Left forelimb (tissue), 1 donor: ENCODE measurements at regions not wholly inside any gene's neighbourhood (a gene's known extent, or its start where the extent isn't known, plus 50 kb on each side); places are given as distances from the start of the nearest gene placed in this dataset.

Experiments used
- DNase-seq: peaks from one replicate; pipeline ENCODE4 v3.0.0-alpha.2; 2018; ENCODE audit warnings: low spot score

DNA sequence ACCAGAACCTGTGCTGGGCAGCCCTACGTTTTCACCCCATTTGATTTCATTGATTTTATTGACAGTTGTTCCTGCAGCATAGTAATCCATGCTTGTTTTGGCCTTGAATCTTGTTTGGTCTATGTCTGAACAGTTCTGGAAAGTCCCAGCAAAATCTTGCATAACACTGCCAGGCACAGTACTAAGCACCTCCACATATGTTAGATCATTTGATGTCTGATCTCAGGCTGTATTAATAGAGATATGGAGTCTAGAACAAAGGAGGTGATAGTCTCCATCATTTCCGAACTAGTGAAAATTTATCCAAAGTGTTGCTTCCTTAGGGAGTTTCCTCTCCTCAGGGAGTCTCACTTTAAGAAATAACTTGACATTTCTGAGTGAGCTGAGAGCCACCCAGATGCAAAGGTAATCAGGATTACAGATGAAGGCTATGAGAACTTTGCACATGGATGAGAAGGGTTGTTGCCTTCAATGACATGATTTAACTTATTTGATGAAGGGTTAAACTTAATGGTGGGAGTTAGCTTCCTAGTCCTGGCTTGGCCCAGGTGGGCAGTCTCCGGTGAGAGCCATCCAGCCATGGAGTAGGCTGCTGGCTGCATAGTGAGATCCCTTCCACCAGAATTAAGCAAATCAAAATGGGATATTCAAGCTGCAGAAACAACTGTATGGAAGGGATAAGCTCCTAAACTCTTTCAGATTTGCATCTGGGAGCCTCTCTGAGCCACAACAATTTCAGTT, 173.8 kb upstream of the MVB12B start:
- no peak for DNase-seq

DNA sequence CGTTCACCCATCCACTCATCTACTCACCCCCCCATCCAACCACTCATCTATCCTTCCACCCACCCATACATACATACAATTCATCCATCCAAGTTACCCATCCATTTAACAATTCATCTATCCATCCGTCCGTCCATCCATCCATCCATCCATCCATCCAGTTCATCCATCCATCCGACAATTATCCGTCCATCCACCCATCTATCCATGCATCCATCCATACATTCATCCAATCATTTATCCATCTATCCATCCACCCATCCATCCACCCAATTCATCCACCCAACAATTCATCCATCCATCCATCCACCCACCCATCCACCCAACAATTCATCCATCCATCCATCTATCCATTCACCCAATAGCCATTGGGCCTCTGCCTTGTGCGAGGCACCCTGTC, 173.2 kb upstream of the MVB12B start:
- no peak for DNase-seq

DNA sequence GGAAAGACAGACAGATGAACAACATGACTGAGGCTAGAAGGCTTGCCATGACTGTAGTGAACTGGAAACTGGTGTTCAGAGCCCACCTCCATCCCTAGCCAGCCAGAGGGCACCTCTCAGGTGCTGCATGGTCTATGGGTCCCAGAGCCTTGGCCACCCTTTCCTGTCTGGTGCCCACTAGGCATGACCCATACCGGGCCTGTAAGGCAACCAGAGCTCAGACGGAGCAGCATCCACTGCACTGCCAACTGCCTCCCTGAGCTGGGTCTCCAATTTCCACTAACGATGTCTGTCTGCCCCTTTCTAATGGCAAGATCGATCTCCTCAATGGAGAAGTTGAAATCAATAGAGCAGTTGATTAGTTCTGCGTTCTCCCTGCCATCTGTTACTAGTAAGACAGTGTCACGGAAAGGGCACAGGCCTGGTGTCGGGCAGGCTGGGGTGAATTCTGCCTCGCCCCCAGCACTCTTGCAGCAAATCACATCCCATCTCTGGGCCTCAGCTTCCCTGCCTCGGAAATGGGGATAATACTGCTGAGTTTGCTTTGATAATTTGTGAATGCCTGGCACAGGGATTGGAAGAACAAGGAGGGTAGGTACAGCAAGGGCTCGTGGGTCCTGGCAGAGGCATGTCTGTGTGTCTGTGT, 172.3 kb upstream of the MVB12B start:
- DNase-seq: no peak

DNA sequence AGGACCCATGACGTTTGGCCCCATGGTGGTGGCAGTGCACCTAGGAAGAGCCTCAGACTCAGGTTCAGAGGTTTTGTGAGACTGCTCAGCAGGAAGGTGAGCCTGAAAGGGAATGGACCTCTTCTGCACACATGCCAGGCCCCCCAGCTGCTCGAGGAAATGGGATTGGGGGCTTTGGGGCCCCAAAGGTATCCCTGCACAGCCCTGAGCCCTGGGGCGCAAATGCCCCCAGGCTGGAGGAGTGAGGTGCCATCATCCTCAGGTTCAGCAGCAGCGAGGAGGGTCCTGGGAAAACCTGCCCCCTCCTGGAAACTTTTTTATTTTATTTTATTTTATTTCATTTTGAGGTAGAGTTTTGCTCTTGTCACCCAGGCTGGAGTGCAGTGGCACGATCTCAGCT, 171.8 kb upstream of the MVB12B start:
- DNase-seq: no peak

DNA sequence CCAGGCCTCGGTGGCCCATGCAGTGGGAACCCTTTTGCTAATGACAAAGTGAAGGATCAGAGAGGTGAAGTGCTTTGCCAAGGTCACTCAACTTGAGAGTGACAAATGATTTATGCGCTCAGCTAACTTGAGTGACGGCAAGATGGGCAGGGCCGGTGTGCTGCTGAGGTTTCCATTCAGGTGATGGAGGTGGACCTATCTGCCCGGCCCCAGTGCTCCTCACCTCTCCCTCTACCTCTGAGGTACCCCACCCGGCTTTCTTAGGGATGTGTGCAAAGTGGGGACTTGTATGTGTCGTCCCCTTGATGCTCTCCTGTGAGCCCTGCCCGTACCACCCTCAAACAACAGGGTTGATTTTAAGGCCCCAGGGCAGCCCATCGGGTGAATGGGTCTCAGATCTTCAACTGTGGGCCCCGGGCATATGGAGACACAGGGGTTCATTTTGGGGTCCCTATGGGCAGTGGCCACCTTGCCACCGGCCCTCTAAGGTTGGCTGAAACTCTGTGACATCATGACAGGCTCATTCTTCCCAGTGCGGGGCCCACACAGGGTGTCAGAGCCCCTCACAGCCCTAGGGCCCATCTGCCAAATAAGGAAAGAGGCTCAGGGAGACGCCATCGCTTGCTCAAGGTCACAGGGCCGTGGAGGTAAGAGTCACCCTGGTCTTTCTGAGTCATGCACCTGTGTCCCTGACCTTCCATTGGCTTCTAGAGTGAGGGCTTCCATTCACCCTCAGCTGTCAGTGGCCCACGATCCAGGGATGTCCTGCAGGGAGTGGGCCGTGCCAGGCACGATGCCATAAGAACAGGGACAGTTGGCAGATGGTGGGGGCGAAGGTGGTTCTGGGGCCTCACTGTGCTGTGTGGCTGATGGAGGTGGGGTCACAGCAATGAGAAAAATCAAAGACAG, 170.6 kb upstream of the MVB12B start:
- DNase-seq: peak; percentile 49

DNA sequence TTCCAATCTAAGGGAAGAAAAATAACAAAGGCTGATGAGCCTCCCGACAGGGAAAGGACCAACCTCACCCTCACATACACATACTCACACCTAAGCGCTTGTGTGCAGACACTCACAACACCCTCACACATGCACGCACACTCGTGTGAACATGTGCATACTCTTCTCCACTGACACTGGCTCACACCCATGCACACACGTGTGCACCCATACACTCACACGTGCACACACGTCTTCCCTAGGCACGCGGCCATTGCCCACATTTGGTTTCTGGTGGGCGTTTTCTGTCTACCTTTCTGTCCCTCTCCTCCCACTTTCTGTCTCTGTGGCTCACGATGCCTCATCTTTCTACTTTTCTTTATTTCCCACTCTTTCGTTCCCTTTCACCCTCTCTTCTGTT, 169.7 kb upstream of the MVB12B start:
- DNase-seq: no peak

DNA sequence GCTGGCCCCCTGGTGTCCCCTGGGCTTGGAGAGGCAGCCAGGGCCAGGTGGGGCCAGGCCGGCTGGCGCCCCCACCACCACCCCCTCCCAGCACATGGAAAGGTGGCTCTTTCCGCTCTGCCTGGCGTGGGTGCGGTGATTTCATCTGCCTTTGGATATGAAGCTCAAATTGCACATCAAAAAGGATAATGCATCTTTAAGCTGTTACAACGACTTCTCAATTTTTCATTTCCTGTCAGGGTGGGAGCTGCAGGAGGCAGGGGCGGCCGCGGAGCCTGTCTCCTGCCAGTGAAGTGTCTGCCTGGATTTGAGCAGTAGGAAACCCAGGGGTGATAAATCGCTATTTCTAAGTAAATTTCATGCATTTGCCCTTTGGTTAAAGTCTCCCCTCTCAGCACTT, 169.2 kb upstream of the MVB12B start:
- DNase-seq: peak; percentile 55

DNA sequence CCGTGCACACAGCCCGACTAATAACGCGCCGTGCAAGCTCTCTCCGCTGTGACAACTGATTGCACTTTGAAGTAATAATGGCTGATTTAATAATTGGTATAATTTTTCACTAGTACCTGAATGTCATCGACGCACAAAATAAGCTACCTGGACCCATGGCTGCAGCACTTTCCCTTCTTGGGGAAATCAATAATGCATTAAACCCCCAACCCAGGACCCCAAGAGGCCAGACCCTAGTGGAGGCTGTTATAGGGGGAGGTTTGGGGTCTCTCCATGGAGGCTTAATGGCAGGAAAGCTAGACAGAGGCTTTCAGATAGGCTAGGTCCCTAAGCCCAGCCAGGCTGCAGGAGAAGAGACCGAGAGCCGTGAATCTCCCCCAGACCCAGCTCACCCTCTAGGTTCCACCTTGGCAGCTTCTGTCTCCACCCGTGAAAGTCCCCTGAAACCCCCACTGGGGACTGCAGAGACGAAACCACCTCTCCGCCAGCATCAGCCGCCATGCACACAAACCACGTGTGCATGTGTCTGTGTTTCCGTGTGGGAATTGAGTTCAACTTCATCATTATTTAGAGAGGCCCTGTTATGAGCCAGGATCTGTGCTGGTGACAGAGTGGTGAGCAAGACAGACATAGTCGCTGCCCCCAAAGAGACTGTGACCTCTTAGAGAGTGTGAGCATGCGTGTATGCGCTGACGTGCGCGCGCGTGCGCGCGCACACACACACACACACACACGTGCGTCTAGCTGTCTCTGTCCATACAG, 168.6 kb upstream of the MVB12B start:
- peak; percentile 42 for DNase-seq

DNA sequence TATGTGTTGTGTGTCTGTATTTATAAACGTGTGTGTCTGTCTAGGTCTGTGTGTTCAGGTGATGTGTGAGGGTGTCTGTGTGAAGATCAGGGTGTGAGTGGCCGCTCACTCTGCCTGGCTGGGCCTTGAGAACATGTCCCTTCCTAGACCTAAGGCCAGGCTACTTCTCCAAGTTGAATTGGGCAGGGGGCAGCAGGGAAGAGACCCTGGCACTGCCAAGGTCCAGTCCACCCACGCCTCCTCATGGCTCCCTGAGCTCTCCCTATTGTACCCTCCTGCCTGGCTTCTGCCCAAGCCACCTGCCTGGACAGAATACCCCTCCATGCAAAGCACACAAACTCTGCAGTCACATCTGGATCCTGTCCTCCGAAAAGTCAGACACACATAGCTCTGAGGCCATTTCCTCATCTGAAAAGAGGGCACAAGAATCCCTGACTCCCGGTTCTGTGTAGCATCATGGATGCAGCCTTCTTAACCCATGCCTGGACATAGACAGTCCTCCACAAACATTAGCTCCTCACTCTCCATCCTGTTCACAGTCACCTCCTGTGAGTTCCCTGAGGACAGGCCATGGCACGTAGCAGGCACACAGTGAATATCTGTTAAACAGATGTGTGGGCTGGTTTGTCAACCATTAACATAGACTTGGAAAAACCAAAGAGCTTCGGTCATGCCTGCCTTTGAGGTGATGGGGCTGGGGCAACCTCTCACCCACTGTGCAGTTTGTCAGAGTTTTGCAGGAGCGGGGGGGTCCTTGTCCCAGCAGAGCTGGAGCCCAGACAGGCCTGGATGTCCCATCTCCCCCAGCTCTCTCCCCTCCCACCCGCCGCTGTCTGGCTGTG, 167.8 kb upstream of the MVB12B start:
- peak; percentile 58 for DNase-seq

DNA sequence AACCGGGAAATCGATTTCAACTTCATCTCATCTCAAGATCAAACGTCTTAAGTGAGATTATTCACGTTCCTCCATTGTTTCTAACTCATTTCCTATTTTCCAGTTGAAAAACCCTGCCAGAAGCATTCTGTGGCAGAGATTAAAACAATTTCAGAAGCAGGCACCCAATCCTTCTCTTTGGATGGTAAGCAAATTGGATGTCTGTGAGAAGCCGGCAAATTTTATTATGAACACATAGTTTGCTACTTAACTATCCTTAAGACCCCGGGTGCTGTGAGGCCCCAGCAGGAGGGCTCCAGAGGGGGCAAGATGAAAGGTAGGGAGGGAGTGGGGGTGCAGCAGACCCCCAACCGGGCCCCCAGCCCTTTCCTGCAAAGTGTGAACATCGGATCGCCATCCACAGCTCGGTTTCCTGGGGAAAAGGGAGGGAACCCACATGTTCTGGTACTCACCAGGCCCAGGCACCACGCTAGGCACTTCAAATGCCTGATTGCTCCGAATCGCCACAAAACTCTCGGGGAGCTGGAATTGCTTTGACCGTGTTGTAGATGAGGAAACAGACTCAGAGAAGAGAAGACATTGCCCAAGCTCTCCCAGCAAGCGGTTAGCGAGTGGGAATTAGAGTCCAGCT, 167.1 kb upstream of the MVB12B start:
- DNase-seq: no peak

DNA sequence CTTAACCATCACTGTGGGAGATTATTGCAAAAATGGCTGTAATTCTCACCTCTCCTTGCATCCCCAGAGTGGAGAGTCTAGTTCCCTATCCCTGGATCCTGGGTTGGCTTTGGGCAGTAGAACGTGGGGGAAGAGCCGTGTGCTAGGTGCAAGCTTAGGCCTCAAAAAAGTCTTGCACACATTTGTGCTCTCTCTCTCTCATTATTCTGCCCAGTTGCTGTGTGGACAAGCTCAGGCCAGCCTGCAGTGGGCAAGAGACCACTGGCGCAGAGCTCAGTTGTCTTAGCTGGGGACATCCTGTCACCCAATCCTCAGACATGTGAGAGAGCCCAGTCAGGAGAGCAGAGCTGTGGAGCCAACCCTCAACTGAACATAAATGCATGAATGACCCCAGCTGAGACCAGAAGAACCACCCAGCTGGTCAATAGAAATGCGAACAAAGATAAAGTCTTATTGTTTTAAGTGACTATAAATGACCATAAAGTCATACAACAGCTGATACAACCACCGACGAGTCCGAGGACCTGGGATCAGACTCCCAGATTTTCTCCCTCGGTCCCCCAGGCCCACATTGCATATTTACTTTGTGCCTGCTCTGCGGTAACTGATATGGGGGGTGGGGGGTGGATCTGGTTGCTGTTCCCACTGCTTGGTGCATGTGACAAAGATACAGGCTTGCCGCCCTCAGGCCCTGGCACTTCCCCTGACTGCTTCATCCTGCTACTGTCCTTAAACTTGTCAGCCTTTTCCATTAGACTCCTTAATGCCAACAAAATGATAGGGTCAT, 166.4 kb upstream of the MVB12B start:
- DNase-seq: no peak

DNA sequence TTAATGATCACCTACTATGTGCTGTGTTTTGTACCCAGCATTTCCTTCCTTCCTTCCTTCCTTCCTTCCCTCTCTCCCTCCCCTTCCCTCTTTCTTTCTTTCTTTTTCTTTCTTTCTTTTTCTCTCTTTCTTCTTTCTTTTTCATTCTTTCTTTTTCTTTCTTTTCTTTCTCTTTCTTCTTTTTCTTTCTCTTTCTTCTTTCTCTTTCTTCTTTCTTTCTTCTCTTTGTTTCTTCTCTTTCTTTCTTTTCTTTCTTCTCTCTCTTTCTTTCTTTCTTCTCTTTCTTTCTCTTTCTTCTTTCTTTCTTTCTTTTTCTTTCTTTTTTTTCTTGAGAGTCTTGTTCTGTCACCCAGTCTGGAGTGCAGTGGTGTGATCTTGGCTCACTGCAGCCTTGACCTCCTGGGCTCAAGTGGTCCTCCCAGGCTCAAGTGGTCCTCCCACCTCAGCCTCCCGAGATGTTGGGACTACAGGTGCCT, 165.7 kb upstream of the MVB12B start:
- DNase-seq: no peak

DNA sequence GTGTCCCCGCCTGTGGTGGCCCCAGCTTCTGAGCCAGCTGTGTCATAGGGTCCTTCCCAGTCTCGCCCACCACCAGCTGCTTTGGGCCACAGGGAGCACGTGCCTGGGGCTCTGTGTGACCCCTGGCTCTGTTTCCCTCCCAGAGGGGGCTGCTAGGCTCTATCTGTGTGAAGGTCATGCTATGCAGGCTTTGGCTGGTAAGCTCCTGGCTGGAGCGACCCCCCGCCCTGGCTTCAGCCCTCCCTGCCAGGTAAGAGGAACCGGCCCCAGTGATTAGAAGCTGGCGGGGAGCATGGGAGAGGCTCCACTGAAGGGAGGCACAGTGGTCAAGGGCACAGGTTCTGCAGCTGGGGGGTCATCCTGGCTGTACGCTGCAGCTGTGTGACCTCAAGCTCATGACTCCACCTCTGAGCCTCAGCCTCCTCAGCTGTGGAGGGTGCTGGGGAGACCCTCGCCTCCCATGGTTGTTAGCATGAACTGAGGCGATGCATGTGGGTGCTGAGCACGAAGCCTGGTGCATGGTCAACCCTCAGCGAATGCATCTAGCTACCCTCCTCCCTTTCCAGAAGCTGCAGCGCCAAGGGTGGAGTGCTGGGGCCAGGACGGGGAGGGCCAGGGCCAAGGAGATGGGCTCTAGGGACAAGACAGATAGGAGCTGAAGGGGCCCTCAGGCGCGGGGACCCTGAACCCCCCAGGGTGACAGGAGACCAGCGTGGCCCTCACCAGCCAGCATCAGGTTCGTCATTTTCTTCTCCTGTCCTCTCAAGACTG, 163.8 kb upstream of the MVB12B start:
- no peak for DNase-seq

DNA sequence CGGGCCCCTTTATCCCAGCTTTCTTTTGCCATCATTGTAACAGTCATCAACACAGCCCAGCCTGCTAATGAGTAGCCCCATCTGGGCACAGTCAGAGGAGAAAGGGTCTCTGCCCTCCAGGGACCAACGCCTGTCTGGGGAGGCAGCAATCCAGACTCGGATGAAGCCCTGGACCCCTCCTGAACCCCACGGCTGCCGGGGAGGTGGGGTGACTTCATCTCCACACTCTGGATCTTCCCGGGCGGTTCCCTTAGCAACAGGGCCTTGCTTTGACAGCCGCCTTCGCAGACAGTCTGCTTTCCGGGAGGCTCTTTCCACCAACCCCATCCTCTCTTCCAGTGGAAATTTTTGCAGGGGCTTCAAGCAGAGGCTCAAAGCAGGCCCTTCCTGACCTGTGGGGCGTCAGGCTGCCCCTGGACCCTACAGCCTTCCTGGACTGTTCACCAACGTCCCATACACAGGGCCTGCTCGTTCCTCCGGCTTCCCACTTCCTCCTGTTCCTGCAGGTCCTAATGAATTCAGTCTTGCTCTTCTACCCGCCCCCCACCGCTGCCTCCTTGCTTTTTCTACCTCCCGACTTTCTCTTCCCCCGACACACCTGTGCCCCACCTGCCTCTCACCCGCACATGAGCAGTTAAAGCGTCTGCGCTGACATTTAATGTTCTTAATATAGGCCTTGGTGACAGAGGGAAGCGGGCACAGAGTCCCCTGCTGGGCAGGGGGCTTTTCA, 161.7 kb upstream of the MVB12B start:
- no peak for DNase-seq

DNA sequence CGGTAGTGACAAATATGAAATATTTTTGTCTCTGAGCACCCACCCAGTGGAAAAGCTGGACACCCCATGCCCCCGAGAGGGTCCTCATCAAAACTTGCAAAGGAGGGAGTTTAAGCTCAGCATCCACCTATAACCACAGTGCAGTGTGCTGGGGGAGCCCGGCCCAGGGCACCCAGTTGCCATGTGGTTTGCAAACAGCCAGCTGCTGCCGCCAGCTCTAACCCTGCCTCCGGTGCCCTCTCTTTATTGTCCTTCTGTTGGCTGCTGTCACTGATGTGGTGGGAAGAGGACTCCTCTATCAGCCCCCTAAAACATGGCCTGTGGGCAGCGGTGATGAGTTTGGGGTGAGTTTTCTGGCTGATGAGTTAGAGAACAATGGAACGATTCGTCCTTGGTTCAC, 160.9 kb upstream of the MVB12B start:
- no peak for DNase-seq

DNA sequence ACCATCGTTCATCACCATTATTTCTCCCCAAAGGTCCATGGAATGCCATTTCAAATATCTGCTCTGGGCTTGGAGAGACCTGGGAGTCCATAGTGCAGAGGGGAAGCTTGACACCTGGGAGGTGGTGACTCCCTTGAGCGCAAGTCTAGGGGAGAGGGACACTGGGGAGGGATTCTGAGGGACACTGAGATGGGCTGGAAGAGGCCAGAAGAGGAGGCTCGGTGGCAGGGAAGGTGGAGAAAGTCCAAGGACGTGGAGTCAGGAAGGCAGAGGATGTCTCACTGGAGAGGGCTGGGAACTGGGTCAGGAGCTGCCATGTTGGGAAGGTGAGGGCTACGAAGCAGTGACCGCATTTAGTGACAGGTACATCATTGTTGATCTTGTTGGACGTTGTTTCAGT, 160.3 kb upstream of the MVB12B start:
- DNase-seq: no peak

DNA sequence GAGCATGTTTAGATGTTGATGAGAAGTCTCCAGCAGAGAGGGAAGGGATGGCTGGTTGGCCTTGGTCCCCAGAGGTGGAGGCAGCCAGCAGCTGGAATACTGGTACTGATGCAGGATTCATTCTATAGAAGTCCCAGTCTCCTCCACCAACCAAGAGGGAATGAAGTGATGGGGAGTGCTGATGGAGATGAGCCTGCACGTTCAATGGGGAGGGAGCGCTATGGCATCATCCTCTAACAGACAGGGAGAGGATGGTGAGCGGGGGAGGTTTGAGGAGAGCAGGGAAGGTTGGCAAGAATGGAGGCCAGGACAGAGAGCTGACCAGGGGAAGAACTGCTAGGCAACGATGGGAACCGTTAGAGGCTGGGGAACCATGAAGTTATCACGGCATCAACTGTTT, 159.8 kb upstream of the MVB12B start:
- DNase-seq: no peak

DNA sequence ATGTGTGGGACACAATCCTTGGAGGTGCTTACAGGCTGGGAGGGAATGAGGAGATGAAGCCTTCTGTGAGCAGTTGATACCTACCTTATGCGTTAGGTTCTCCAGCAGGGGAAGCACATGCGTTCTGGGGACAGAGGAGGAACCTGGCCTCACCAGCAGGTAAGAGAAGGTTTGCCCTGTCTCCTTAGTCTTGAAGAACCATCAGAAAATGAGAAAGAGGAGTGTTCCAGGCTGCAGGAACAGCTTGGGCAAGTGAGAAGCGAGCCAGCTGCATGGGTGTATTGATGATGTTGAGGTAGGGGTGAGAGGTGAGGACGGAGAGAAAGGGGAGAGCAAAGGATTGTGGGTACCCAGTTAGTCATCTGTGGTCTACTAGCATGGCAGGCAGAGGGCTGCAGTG, 156.9 kb upstream of the MVB12B start:
- no peak for DNase-seq
